Panc1 (cell line): ENCODE measurements at regions not wholly inside any gene's neighbourhood (a gene's known extent, or its start where the extent isn't known, plus 50 kb on each side); places are given as distances from the start of the nearest gene placed in this dataset.

Source experiments
- ATAC-seq: fragments of 200-7000 bp; cut with Tn5 transposase; 2 replicates; pipeline ENCODE4 v1.9.1; 2020; ENCODE audit warnings: mild to moderate bottlenecking, moderate library complexity
- BruUV-seq: library from RNA; stranded (reverse); fragments of 400-500 nt; replicated peaks from 2 replicates; lab custom pipeline; 2021; lab: Mats Ljungman, UMichigan
- CTCF ChIA-PET: fragments of 300-600 bp; sonication (Branson Sonifier 250); formaldehyde crosslinking; loops from one replicate; lab custom pipeline; 2022; ENCODE audit warnings: antibody characterized with exemption; lab: Charles Lee
- POLR2A ChIA-PET: fragments of 300-600 bp; sonication (Branson Sonifier 250); formaldehyde crosslinking; loops from one replicate; lab custom pipeline; 2022; ENCODE audit warnings: antibody characterized with exemption; lab: Charles Lee
- DNase-seq: peaks from one replicate; pipeline ENCODE4 v3.0.0-alpha.2; 2010; ENCODE audit warnings: low read depth, low spot score
- H3K27ac ChIP-seq: 2 replicates; pipeline ENCODE4 v1.5.1; 2011; ENCODE audit warnings: mild to moderate bottlenecking, low read length, inconsistent platforms
- H3K27me3 ChIP-seq: fragments of 200-500 bp; sonication (Bioruptor generic); 2 replicates; pipeline ENCODE4 v1.6.0; 2014; ENCODE audit warnings: low read length, inconsistent platforms; ENCODE audit not compliant: control insufficient read depth, insufficient read depth
- H3K36me3 ChIP-seq: fragments of 200-500 bp; sonication (Bioruptor generic); 2 replicates; pipeline ENCODE4 v1.5.1; 2014; ENCODE audit warnings: inconsistent platforms, mild to moderate bottlenecking, low read length, moderate library complexity; ENCODE audit not compliant: control insufficient read depth, insufficient read depth
- H3K4me1 ChIP-seq: 2 replicates; pipeline ENCODE4 v1.5.1; 2011; ENCODE audit warnings: inconsistent platforms, mild to moderate bottlenecking, low read length, moderate library complexity; ENCODE audit not compliant: control insufficient read depth, insufficient read depth
- H3K4me3 ChIP-seq, 2 experiments: 2 replicates each; pipeline ENCODE4 v1.5.1; 2011 to 2012; ENCODE audit warnings: low read depth in 2 of 2, low read length in 2 of 2, mild to moderate bottlenecking in 2 of 2, inconsistent platforms in 1 of 2, moderate library complexity in 1 of 2
- H3K9me3 ChIP-seq: fragments of 200-500 bp; sonication (Bioruptor generic); 2 replicates; pipeline ENCODE4 v1.5.1; 2014; ENCODE audit warnings: low read depth, mild to moderate bottlenecking, inconsistent platforms, low read length, moderate library complexity; ENCODE audit not compliant: control insufficient read depth, insufficient read depth
- CTCF ChIP-seq: fragments of 450-650 bp; IDR thresholded peaks from 2 replicates; pipeline ENCODE4 v1.5.1; 2017; ENCODE audit warnings: mild to moderate bottlenecking
- POLR2AphosphoS5 ChIP-seq: IDR thresholded peaks from 2 replicates; pipeline ENCODE4 v1.6.1; 2012; ENCODE audit warnings: mild to moderate bottlenecking, low read depth, low read length, moderate library complexity
- REST ChIP-seq, 2 experiments: IDR thresholded peaks; 2 replicates each; pipeline ENCODE4 v1.6.1; 2011 to 2012; ENCODE audit warnings: low read depth in 2 of 2, control low read depth in 1 of 2, low read length in 1 of 2, mild to moderate bottlenecking in 1 of 2, moderate library complexity in 1 of 2; ENCODE audit not compliant: insufficient read depth in 1 of 2
- SIN3A ChIP-seq: IDR thresholded peaks from 2 replicates; pipeline ENCODE4 v1.6.1; 2012; ENCODE audit warnings: low read depth, mild to moderate bottlenecking, low read length, moderate library complexity, borderline replicate concordance; ENCODE audit not compliant: insufficient read depth
- TCF7L2 ChIP-seq: IDR thresholded peaks from 2 replicates; pipeline ENCODE4 v1.6.1; 2011; ENCODE audit warnings: mild to moderate bottlenecking, low read depth, low read length, inconsistent platforms
- in situ Hi-C: cut with HindIII; loops from 2 replicates; pipeline ENCODE4 v1.10.0; 2016; ENCODE audit warnings: low sequenced_read_pairs, low pct_unique_long_range_greater_than_20kb
- intact Hi-C: fragments of 100-400 bp; cut with micrococcal nuclease; formaldehyde crosslinking; loops from one replicate; pipeline ENCODE4 v1.10.0; 2022; ENCODE audit not compliant: unreplicated experiment

GRCh38 chr9:87346061-87346665 lies 151.5 kb upstream of the DAPK1 start:
- ATAC-seq = no peak
- ChIA-PET POLR2A (no interaction called here), CTCF (no interaction called here)
- no peaks in the 10 kb centered on the region for H3K4me1 ChIP-seq
- no peak for TF ChIP-seq POLR2AphosphoS5
- no peak for TF ChIP-seq CTCF
- no peak for TF ChIP-seq REST (IDR thresholded peaks at IDR 0.05; ENCODE audit: insufficient read depth in 1 of 2, low read depth in 2 of 2, low read length in 1 of 2)
- TF ChIP-seq TCF7L2 = no peak
- no peak for TF ChIP-seq SIN3A
- intact Hi-C loops = no loop called here
- in situ Hi-C loops = no loop called here
- no peak for DNase-seq
- no TSS peak for BruUV-seq
- H3K4me3 ChIP-seq = no peak overlapping the region
- H3K36me3 ChIP-seq = no peaks in the 10 kb centered on the region
- H3K27ac ChIP-seq = no peak overlapping the region
- H3K27me3 ChIP-seq = no peaks in the 10 kb centered on the region
- no peaks in the 10 kb centered on the region for H3K9me3 ChIP-seq

DNA sequence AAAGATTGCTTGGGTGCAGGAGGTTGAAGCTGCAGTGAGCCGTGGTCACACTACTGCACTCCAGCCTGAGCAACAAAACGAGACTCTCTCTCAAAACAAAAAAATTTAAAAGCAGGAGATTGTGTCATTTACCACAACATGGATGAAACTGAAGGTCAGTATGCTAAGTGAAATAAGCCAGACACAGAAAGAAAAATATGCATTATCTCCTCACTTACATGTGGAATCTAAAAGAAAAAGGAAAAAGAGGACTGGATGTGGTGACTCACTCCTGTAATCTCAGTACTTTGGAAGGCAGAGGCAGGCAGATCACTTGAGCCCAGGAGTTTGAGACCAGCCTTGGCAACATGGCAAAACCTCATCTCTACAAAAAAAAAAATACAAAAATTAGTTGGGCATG lies 146.8 kb upstream of the DAPK1 start:
- Histone ChIP-seq H3K9me3 (no peaks in the 10 kb centered on the region), H3K27ac (no peak overlapping the region), H3K36me3 (no peaks in the 10 kb centered on the region), H3K4me3 (no peak overlapping the region), H3K27me3 (no peaks in the 10 kb centered on the region), H3K4me1 (no peaks in the 10 kb centered on the region)
- intact Hi-C loops = no loop called here
- DNase-seq = no peak
- in situ Hi-C loops = no loop called here
- TF ChIP-seq REST (IDR thresholded peaks at IDR 0.05; ENCODE audit: insufficient read depth in 1 of 2, low read depth in 2 of 2, low read length in 1 of 2) = no peak
- TF ChIP-seq SIN3A = no peak
- no peak for TF ChIP-seq TCF7L2
- no peak for TF ChIP-seq CTCF
- CTCF ChIA-PET = no interaction called here
- POLR2A ChIA-PET = no interaction called here
- BruUV-seq = no TSS peak
- no peak for ATAC-seq
